HL-60 (cell line): ENCODE measurements at regions not wholly inside any gene's neighbourhood (a gene's known extent, or its start where the extent isn't known, plus 50 kb on each side); places are given as distances from the start of the nearest gene placed in this dataset.
"Not testable (repeated sequence)": the region's sequence is repeated elsewhere in the genome, so short reads cannot be mapped to it uniquely, and the experiment has no call there.

Experiments used
- DNase-seq, 2 experiments: peaks; one replicate each; pipeline ENCODE4 v3.0.0-alpha.2; 2010 to 2020; ENCODE audit warnings: low read depth in 1 of 2, low spot score in 1 of 2
- H3K27ac ChIP-seq: fragments of 250-450 bp; sonication (Bioruptor Pico); replicated peaks from 2 replicates; pipeline ENCODE4 v1.5.1; 2020; ENCODE audit warnings: mild to moderate bottlenecking, moderate library complexity
- H3K27me3 ChIP-seq: fragments of 250-450 bp; sonication (Bioruptor Pico); 2 replicates; pipeline ENCODE4 v1.5.1; 2021; ENCODE audit warnings: mild to moderate bottlenecking, moderate library complexity; ENCODE audit not compliant: insufficient read depth, poor library complexity, severe bottlenecking
- H3K4me3 ChIP-seq: replicated peaks from 2 replicates; pipeline ENCODE4 v1.5.1; 2011; ENCODE audit warnings: mild to moderate bottlenecking, control low read depth, low read length; ENCODE audit not compliant: insufficient read depth
- GABPA ChIP-seq: IDR thresholded peaks from 2 replicates; pipeline ENCODE4 v1.6.1; 2012; ENCODE audit warnings: low read depth
- POLR2AphosphoS5 ChIP-seq: IDR thresholded peaks from 2 replicates; pipeline ENCODE4 v1.6.1; 2012; ENCODE audit warnings: low read depth
- REST ChIP-seq: IDR thresholded peaks from 2 replicates; pipeline ENCODE4 v1.6.1; 2012; ENCODE audit warnings: low read depth; ENCODE audit not compliant: insufficient replicate concordance
- SPI1 ChIP-seq: IDR thresholded peaks from 2 replicates; pipeline ENCODE4 v1.6.1; 2012; ENCODE audit warnings: low read depth, mild to moderate bottlenecking, borderline replicate concordance
- TF ChIP-seq, protein P1 (sequence below): IDR thresholded peaks from one replicate; pipeline ENCODE4 v1.5.1; 2011; ENCODE audit warnings: low read length, control low read depth, inconsistent platforms; ENCODE audit not compliant: insufficient read depth

DNA sequence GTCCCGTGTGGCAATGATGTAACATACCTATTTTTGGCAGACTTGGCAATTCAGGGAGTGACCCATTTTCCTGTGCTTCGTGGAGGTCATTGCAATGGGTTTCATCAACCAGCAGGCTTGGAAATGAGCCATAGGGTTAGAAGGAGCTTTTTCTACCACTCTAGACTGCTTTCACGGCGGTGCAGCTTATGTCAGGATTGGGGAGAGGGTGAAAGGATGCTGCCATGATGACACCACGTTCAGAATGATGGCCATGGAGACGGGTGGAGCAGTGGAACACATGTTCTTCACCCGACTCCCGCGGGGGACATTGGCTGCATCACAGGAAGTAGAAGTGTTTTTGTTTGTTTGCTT, 220.2 kb downstream of the EMX2 start:
- TF ChIP-seq POLR2AphosphoS5 = no peak
- no peak for TF ChIP-seq SPI1
- TF ChIP-seq, protein P1, sequence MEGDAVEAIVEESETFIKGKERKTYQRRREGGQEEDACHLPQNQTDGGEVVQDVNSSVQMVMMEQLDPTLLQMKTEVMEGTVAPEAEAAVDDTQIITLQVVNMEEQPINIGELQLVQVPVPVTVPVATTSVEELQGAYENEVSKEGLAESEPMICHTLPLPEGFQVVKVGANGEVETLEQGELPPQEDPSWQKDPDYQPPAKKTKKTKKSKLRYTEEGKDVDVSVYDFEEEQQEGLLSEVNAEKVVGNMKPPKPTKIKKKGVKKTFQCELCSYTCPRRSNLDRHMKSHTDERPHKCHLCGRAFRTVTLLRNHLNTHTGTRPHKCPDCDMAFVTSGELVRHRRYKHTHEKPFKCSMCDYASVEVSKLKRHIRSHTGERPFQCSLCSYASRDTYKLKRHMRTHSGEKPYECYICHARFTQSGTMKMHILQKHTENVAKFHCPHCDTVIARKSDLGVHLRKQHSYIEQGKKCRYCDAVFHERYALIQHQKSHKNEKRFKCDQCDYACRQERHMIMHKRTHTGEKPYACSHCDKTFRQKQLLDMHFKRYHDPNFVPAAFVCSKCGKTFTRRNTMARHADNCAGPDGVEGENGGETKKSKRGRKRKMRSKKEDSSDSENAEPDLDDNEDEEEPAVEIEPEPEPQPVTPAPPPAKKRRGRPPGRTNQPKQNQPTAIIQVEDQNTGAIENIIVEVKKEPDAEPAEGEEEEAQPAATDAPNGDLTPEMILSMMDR = no peak
- no peak overlapping the region for H3K27ac ChIP-seq
- peaks cover 6% of the 10 kb centered on the region for H3K27me3 ChIP-seq
- DNase-seq = peak in 1 of 2 experiments; percentile 17
- no peak overlapping the region for H3K4me3 ChIP-seq

GRCh38 chr10:117763528-117763927, 221.0 kb downstream of the EMX2 start:
- peaks cover 6% of the 10 kb centered on the region for H3K27me3 ChIP-seq
- no peak overlapping the region for H3K27ac ChIP-seq
- TF ChIP-seq POLR2AphosphoS5 = no peak
- no peak for TF ChIP-seq SPI1
- no peak for TF ChIP-seq GABPA
- TF ChIP-seq REST = no peak
- TF ChIP-seq, protein P1 = no peak
- no peak for DNase-seq
- H3K4me3 ChIP-seq = no peak overlapping the region

GRCh38 chr10:117768333-117769042, 225.9 kb downstream of the EMX2 start:
- Histone ChIP-seq H3K4me3 (no peak overlapping the region), H3K27me3 (peaks cover 11% of the 10 kb centered on the region), H3K27ac (no peak overlapping the region)
- TF ChIP-seq GABPA (no peak), REST (no peak), POLR2AphosphoS5 (no peak), SPI1 (no peak)
- TF ChIP-seq, protein P1 = no peak
- no peak for DNase-seq

DNA sequence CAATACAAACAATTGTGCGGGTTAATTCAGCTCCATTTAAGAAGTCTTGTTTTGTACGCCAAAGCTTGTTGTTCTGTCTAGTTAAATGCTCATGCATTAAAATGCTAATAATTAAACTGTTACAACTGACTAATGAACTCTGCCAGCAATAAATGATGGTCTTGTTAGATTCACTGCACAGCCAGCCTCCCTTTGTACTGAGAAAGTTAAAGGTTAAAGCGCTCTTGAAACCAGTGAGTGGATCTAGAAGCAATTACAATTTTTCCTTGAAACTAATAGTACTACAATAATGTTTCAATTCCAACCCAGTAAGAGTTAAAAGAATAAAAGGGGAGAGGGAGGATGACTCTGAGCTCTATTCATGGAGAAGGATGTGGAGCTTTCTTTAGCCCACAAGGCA, 233.0 kb downstream of the EMX2 start:
- Histone ChIP-seq H3K4me3 (no peak overlapping the region), H3K27me3 (peaks cover 9% of the 10 kb centered on the region), H3K27ac (no peak overlapping the region)
- DNase-seq = no peak
- TF ChIP-seq SPI1 = no peak
- no peak for TF ChIP-seq GABPA
- no peak for TF ChIP-seq POLR2AphosphoS5
- TF ChIP-seq, protein P1 = no peak
- no peak for TF ChIP-seq REST

DNA sequence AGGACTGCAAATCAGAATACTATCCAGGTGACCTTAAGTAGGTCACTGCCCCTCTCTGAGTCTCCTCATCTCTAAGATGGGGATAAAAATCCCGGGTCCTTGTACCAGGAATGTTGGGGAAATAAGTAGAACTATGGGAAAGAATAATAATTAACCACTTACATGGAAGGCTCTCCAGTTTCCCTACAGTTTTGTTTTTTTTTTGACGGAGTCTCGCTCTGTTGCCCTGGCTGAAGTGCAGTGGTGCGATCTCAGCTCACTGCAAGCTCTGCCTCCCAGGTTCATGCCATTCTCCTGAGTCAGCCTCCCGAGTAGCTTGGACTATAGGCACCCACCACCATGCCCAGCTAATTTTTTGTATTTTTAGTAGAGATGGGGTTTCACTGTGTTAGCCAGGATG, 234.7 kb downstream of the EMX2 start:
- H3K27me3 ChIP-seq, H3K27ac ChIP-seq, DNase-seq, H3K4me3 ChIP-seq: not testable (repeated sequence)
